Lung (tissue), 11 donors: ENCODE measurements at regions not wholly inside any gene's neighbourhood (a gene's known extent, or its start where the extent isn't known, plus 50 kb on each side); places are given as distances from the start of the nearest gene placed in this dataset.

Experiments
- ATAC-seq: fragments of 200-7000 bp; cut with Tn5 transposase; one replicate; pipeline ENCODE4 v1.9.1; 2020; ENCODE audit warnings: moderate number of reproducible peaks; ENCODE audit not compliant: insufficient read depth, low FRiP score
- DNase-seq, 3 donors: peaks; one replicate each; pipeline ENCODE4 v3.0.0-alpha.2; 2013 to 2017
- H3K27ac ChIP-seq, 2 donors: one replicate each; pipeline ENCODE4 v1.5.1; 2013; ENCODE audit warnings: mild to moderate bottlenecking in 2 of 2, moderate library complexity in 2 of 2, control low read depth in 1 of 2, inconsistent platforms in 1 of 2, low read depth in 1 of 2, low read length in 1 of 2
- H3K27me3 ChIP-seq, 3 donors: one replicate each; pipeline ENCODE4 v1.5.1; 2013; ENCODE audit warnings: low read length in 2 of 3; ENCODE audit not compliant: control insufficient read depth in 3 of 3, insufficient read depth in 3 of 3
- H3K36me3 ChIP-seq, 4 donors: one replicate each; pipeline ENCODE4 v1.5.1; 2013; ENCODE audit warnings: low read length in 4 of 4, mild to moderate bottlenecking in 1 of 4, moderate library complexity in 1 of 4; ENCODE audit not compliant: control insufficient read depth in 4 of 4, insufficient read depth in 4 of 4
- H3K4me1 ChIP-seq, 5 donors: one replicate each; pipeline ENCODE4 v1.5.1; 2013; ENCODE audit warnings: low read length in 5 of 5, mild to moderate bottlenecking in 2 of 5, moderate library complexity in 1 of 5; ENCODE audit not compliant: control insufficient read depth in 5 of 5, insufficient read depth in 5 of 5
- H3K4me3 ChIP-seq: one replicate; pipeline ENCODE4 v1.5.1; 2013; ENCODE audit warnings: mild to moderate bottlenecking, control low read depth, moderate library complexity
- H3K9ac ChIP-seq, 2 donors: one replicate each; pipeline ENCODE4 v1.5.1; 2013; ENCODE audit warnings: low read length in 2 of 2, control low read depth in 1 of 2; ENCODE audit not compliant: insufficient read depth in 1 of 2
- H3K9me3 ChIP-seq, 4 donors: one replicate each; pipeline ENCODE4 v1.5.1; 2013; ENCODE audit warnings: low read length in 3 of 4, mild to moderate bottlenecking in 1 of 4, moderate library complexity in 1 of 4; ENCODE audit not compliant: control insufficient read depth in 4 of 4, insufficient read depth in 3 of 4
- CTCF ChIP-seq: IDR thresholded peaks from 2 replicates; pipeline ENCODE4 v1.5.1; 2012; ENCODE audit warnings: mild to moderate bottlenecking; ENCODE audit errors: control extremely low read depth, extremely low read depth
- WGBS, 2 donors: extraction: QIAGEN DNeasy Blood & Tissue Kit; methylation state at CpG; one replicate each; pipeline ENCODE4 v1.1.7; 2013; 5-methylcytosine and 5-hydroxymethylcytosine counted together
- donor health status: control.
- donor health status: control.
- donor health status: Bipolar disorder and iron deficiency.
- donor health status: healthy.
- donor health status: DM: yes; HTN: yes; CAD: no.

GRCh38 chr9:85108229-85108628 lies 438.7 kb downstream of the NTRK2 start:
- Histone ChIP-seq H3K9me3 (peaks cover 0 to 3% (median 0%) of the 10 kb centered on the region in 4 donors), H3K9ac (no peak overlapping the region), H3K27me3 (no peaks in the 10 kb centered on the region), H3K4me1 (no peaks in the 10 kb centered on the region), H3K27ac (no peak overlapping the region), H3K36me3 (no peaks in the 10 kb centered on the region), H3K4me3 (no peak overlapping the region)
- 88 to 90% methylated on average over 6 of the region's 6 CpGs for WGBS, 2 donors
- no peak for TF ChIP-seq CTCF
- no peak for ATAC-seq
- DNase-seq, result no peak

- Histone ChIP-seq H3K4me1 (no peaks in the 10 kb centered on the region), H3K4me3 (no peak overlapping the region), H3K36me3 (no peaks in the 10 kb centered on the region), H3K9ac (no peak overlapping the region), H3K9me3 (peaks cover 0 to 4% (median 1%) of the 10 kb centered on the region in 4 donors), H3K27ac (no peak overlapping the region), H3K27me3 (no peaks in the 10 kb centered on the region)
- WGBS, 2 donors, result 71 to 79% methylated on average over 2 of the region's 2 CpGs
- ATAC-seq (no peak), DNase-seq (no peak)
- no peak for TF ChIP-seq CTCF
Measured at GRCh38 chr9:85089188-85089969, 419.9 kb downstream of the NTRK2 start.

- Histone ChIP-seq H3K9me3 (peaks cover 0 to 6% (median 1%) of the 10 kb centered on the region in 4 donors), H3K27ac (no peak overlapping the region), H3K27me3 (no peaks in the 10 kb centered on the region), H3K36me3 (no peaks in the 10 kb centered on the region), H3K4me3 (no peak overlapping the region), H3K9ac (no peak overlapping the region), H3K4me1 (no peaks in the 10 kb centered on the region)
- WGBS, 2 donors, result 86 to 97% methylated on average over 3 of the region's 3 CpGs
- no peak for ATAC-seq
- TF ChIP-seq CTCF, result no peak
- no peak for DNase-seq
Measured at GRCh38 chr9:85081963-85082362, 412.4 kb downstream of the NTRK2 start.

GRCh38 chr9:85079349-85079748 lies 409.8 kb downstream of the NTRK2 start:
- DNase-seq (no peak), ATAC-seq (no peak)
- no peak for TF ChIP-seq CTCF
- no peaks in the 10 kb centered on the region for H3K27me3 ChIP-seq
- H3K4me1 ChIP-seq, result no peaks in the 10 kb centered on the region
- no peak overlapping the region for H3K27ac ChIP-seq
- H3K9me3 ChIP-seq, result peaks cover 0 to 6% (median 0%) of the 10 kb centered on the region in 4 donors
- WGBS, 2 donors, result 65 to 69% methylated on average over 1 of the region's 1 CpG
- H3K4me3 ChIP-seq, result no peak overlapping the region
- H3K9ac ChIP-seq, result no peak overlapping the region
- no peaks in the 10 kb centered on the region for H3K36me3 ChIP-seq
